H7 (cell line): ENCODE measurements at regions not wholly inside any gene's neighbourhood (a gene's known extent, or its start where the extent isn't known, plus 50 kb on each side); places are given as distances from the start of the nearest gene placed in this dataset.
A peak's percentile ranks its signal among the peaks of the same experiment; 100 is the strongest.
"Not testable (repeated sequence)": the region's sequence is repeated elsewhere in the genome, so short reads cannot be mapped to it uniquely, and the experiment has no call there.

Source experiments
- DNase-seq: peaks from one replicate; pipeline ENCODE4 v3.0.0; 2012
- H3K27me3 ChIP-seq: 2 replicates; pipeline ENCODE4 v1.6.0; 2011; ENCODE audit warnings: mild to moderate bottlenecking, low read length; ENCODE audit not compliant: control insufficient read depth, insufficient read depth
- H3K36me3 ChIP-seq: replicated peaks from 2 replicates; pipeline ENCODE4 v1.5.1; 2011; ENCODE audit warnings: low read length; ENCODE audit not compliant: control insufficient read depth, insufficient read depth
- H3K4me3 ChIP-seq: 2 replicates; pipeline ENCODE4 v1.5.1; 2011; ENCODE audit warnings: low read depth, mild to moderate bottlenecking, control low read depth, low read length, moderate library complexity; ENCODE audit not compliant: insufficient read depth

DNA sequence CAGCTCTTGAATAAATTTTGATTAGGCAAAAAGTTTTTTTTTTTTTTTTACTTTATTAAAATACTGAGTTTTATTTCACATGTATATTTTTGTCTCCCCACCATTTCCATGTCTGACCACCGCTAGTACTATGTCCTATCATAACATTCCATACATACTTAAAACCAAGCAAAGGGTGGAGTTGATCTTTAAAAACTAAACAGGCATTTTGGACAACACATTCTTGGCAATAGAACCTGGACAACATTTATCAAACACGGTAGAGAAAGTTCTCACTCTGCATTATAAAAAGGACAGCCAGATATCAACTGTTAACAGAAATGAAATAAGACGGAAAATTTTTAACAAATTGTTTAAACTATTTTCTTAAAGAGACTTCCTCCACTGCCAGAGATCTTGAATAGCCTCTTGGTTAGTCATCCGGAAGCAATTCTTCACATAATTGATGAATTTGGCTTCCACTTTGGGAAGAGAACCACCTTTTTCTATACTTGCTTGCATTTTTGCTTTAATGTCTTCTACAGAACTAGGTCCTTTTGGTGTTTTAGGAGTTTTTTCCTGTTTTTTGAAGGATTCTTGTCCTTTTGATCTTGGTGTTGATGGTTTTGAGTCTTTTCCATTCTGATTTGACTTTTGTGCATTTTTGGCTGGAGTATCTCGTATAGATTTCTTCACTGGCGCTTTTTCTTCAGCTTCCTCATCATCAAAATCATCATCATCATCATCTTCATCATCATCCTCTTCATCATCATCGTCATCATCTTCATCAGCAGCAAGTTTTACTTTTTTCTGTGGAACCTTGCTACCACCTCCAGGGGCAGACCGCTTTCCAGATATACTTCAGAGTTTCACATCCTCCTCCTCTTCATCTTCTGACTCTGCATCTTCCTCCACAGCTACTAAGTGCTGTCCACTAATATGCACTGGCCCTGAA, 58.7 kb downstream of the POU5F2 start:
- DNase-seq, H3K36me3 ChIP-seq, H3K27me3 ChIP-seq, H3K4me3 ChIP-seq: not testable (repeated sequence)

DNA sequence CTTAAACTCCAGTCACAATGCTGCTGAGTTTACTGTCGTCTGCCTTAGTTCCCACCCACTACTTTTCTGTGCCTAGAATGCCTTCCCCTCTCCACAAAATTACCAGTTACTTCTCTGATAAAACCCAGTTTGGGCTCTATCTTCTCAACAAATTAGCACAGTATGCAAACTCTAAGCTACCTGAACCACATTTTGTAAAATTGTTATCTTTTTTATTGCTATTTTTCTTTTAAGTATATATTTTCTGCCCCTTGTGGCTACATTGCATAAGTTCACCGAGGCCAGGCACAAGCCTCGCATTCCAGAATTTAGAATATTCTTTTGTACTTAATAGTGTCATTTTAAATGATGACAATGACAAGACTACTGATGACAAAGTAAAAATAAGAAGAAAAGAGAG, 60.0 kb downstream of the POU5F2 start:
- no peak for DNase-seq
- Histone ChIP-seq H3K4me3 (no peak overlapping the region), H3K36me3 (no peaks in the 10 kb centered on the region), H3K27me3 (no peaks in the 10 kb centered on the region)

DNA sequence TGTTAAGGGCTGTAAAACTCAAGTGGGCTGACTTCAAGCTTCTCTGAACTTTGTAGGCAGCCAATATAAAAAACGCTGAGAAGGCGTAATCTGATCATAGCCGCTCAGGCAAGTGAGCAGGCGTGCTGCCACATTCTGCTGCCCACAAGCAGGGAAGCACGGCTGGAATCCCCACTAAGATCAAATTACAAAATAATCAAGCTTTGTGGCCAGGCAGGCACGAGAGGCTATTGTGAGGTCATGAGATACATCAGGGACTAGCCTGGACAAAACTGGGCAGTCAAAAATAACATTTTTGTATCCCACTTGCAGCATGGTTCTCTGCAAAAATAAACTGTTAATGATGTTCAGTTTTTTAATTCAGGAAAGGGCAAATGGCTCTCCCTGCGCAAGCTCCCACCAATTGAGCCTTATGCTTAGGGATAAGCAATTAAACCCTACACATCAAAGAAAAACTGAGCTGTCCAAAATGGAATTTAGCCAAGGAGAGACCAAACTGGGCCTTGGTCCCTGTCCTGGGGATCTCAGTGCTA, 64.0 kb downstream of the POU5F2 start:
- Histone ChIP-seq H3K27me3 (no peaks in the 10 kb centered on the region), H3K36me3 (no peaks in the 10 kb centered on the region), H3K4me3 (no peak overlapping the region)
- DNase-seq: peak; percentile 12

DNA sequence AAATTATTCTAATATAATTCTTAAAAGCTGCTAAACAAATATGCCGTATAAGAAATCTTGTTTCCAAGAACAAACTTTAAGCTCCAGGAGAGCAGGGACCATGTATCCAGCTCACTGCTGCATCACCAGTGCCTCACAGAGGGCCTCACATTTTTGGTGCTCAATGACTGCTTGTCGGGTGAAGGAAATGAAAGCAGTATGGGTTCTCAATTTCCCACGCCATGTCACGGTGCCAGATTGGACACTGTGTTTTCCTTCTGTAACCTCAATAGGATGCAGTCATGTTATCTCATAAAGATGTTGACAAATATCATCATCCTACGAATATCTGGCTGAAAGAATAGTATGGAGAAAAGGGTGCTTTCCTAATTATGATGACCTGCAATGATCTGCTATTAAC, 64.7 kb downstream of the POU5F2 start:
- no peaks in the 10 kb centered on the region for H3K27me3 ChIP-seq
- no peaks in the 10 kb centered on the region for H3K36me3 ChIP-seq
- no peak for DNase-seq
- no peak overlapping the region for H3K4me3 ChIP-seq

DNA sequence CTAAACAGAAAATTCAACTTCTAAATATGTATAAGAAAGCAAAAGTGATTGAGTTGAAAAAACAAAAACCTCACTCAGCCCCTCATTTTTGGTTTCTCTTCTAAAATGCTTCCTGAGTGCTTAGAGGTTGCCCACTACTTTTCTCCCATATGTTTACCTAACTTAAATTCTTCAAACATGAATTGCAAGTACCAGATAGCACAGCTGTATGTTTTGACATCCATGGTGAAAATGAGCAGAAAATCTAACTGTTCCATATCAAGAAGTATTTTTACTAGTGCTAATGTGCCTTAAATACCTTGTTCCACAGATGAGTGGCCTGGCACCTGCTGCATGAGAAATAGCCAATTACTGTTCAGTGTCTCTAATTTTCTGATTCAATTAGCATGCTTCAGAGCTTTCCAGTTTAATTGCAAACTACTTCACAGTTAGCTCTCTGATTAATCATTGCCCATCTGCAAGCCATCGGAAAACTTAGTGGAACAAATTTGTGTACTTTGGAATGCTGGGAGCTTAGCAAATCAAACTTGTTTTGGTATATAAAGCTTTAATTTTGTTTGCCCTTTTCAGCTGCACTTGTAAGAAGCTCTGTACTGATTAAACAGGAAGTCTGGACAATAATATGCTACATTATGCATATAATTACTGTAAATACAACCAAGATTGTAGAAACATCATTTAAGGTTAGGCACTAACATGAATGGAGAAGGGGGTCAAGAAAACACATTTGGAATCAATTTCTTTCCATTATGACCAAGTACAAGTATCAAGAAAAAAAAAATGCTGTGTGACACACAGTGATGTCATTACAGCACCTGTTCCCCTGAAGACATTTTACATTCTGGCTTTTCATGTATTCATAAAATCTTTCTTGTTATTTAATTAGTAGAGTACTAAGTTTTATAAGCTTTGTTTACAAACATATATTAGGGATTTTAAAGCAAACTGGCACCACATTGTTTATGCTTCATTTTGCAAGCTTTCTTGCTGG, 65.6 kb downstream of the POU5F2 start:
- DNase-seq: no peak
- no peaks in the 10 kb centered on the region for H3K36me3 ChIP-seq
- H3K27me3 ChIP-seq: no peaks in the 10 kb centered on the region
- no peak overlapping the region for H3K4me3 ChIP-seq

DNA sequence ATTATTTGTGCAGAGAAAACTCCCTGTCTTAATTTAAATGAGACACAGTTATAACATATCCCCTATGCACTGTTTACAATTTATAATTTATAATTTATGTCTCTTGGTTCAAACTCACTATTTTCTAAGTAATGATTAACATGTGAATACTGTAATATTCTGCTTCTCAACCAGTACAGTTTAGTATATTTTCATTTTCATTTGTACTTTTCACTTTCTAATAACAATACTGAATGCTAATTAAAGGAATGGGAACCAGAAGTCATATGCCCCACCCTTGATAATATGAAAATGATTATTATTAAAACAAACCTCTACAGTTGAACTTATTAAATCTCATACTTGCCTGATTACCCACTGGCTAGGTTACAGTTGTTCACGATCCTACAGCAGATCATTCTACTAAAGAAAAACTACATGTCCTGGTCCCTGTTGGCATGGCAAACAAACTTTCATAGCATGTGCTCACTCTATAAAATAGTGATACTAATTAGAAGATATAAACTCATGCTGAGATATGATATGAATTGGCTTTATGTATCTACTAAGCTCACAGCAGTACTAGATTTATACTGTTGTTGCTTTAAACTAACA, 66.4 kb downstream of the POU5F2 start:
- no peak for DNase-seq
- Histone ChIP-seq H3K36me3 (no peaks in the 10 kb centered on the region), H3K4me3 (no peak overlapping the region), H3K27me3 (no peaks in the 10 kb centered on the region)

DNA sequence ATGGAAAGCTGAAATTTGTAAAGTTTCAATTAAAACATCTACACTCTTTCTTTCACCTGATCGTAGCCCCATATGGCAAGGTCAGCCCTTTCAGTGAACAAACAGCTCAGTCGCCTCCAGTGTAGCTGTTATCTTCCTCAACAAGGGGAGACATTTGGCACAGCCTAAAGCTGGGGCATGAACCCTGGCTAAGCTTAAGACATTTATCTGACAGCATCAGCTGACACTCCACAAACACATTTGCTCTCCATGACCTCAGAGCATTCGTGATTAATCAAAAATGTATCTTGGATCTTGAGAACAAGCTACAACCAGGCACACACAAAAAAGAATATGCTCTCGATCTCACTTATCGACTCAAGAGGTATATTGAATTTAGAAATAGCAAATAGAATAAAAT, 67.3 kb downstream of the POU5F2 start:
- H3K36me3 ChIP-seq: no peaks in the 10 kb centered on the region
- DNase-seq: no peak
- H3K27me3 ChIP-seq: no peaks in the 10 kb centered on the region
- H3K4me3 ChIP-seq: no peak overlapping the region

DNA sequence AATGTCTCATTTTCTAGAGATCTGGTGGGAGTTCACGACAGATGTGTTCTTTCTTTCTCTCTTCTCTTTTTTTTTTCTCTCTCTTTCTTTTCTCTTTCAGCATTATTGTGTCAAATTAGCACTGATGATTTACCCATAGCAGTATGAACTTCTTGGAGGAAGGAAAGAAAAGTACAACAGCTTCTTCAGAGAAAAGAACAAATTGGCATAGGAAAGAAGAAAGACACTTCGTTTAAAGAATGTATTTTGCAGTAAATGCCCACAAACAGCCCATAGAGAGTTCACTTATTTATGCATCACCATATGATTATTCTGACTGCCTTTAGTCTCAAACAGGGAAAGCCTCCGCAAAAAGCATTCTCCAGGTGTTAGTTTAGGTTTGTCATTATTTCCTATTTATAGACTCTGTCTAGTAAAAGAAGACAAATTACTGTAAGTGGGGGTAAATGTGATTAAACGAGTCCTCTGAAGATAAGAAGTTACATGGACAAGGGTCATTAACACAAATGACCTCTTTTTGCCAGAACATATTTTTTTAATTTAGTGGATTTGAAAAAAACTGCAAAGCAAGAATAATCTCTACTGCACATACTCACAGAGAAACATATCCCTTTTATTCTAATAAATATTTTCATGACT, 68.0 kb downstream of the POU5F2 start:
- Histone ChIP-seq H3K4me3 (no peak overlapping the region), H3K27me3 (no peaks in the 10 kb centered on the region), H3K36me3 (no peaks in the 10 kb centered on the region)
- no peak for DNase-seq

DNA sequence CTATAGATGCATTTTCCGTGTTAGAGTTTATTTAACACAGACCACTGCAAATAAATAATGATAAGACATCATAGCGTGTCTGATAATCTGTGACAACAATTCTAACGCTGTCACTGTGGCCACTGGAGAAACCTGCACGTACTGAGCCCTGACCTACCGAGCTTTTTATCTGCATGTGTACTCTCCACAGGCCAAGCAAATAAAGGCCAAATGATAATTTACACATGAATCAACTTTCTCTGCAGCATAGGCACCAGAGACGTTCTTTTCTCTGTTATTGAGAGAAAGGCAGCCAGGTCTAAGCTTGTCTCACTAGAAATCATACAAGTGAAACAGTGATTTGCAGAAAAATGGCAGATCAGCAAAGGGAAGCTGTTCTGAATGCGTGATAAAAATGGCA, 75.8 kb downstream of the POU5F2 start:
- H3K4me3 ChIP-seq: no peak overlapping the region
- no peak for DNase-seq
- H3K27me3 ChIP-seq: no peaks in the 10 kb centered on the region
- no peaks in the 10 kb centered on the region for H3K36me3 ChIP-seq

DNA sequence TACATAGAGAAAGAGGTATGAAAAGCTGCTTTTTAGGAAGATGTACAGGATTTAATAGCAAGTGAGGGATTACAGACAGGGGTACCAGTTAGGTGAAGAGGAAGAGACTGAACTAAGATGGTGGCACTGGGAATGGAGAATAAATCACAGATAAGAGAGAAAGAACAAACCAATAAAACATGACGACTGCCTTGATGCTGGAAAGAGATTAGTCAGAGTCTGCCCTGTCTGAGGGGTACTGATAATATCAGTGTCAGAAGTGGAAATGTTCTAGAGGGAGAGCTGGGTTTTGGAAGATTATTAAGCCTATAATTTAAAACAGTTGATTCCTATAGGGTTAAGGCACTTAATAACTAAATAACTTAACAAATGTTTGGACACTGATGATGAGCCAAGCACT, 77.7 kb downstream of the NR2F1 start:
- Histone ChIP-seq H3K36me3 (no peaks in the 10 kb centered on the region), H3K4me3 (no peak overlapping the region), H3K27me3 (no peaks in the 10 kb centered on the region)
- no peak for DNase-seq

DNA sequence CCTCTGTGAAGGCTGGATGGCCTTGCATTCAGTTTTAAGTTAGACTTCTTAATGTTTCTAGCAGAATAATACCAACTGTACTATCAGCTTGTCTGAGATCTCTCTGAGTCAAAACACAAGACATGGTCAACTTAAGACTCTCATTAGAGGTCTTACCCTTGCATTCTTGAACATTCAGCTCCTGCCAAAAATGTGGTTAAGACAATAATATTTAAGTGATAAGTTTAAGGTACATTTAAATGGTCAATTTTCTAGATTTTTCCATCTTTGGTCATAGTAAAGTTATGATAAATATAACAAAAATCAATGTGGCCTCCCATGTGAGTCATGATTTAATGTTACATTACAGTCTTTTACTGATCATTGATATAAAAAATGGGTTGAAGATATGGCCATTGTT, 75.0 kb downstream of the NR2F1 start:
- Histone ChIP-seq H3K4me3 (no peak overlapping the region), H3K27me3 (no peaks in the 10 kb centered on the region), H3K36me3 (no peaks in the 10 kb centered on the region)
- no peak for DNase-seq

DNA sequence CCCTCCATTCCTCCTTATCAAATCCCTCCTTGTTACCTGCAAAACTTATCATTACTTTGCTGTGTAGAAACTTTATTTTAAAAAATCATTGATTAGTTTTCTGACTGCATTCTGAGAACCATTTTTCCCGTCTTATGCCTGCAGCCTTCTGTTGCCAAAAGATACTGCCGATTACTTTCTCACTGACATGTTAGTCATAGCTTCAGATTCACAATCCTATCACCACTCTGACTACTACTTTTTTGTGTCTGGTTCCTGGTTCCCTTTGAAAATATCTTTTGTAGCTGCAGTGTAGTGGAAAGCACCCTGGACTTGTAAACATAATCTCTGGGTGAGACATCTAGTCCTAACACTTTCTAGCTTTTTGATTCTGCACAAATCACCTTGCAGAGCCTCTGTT, 71.7 kb downstream of the NR2F1 start:
- no peak for DNase-seq
- no peaks in the 10 kb centered on the region for H3K27me3 ChIP-seq
- H3K36me3 ChIP-seq: no peaks in the 10 kb centered on the region
- H3K4me3 ChIP-seq: no peak overlapping the region

DNA sequence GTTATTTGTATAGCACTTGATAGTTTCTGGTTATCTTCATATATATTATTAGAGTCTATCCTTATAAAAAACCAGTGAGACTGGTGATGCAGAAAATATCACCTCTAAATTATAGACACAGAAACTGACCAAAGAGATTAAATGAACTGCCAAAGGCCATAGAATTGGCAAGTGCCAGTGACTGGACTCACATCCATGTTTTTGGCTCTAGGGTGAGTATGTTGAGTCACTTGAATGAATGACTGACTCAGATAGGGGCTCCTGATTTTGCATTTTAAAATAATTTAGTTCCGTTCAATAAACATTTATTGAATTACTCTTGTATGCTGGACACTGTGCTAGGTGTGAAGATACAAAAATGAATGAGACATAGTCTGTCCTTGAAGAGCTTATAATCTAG, 70.7 kb downstream of the NR2F1 start:
- DNase-seq: no peak
- H3K4me3 ChIP-seq: no peak overlapping the region
- H3K36me3 ChIP-seq: no peaks in the 10 kb centered on the region
- no peaks in the 10 kb centered on the region for H3K27me3 ChIP-seq
